ENCODE measurements at regions not wholly inside any gene's neighbourhood (a gene's known extent, or its start where the extent isn't known, plus 50 kb on each side); places are given as distances from the start of the nearest gene placed in this dataset.

GRCh38 chr3:126258670-126259069 is 78.3 kb upstream of the ALDH1L1 start:
- H3K9me3 ChIP-seq (ENCODE audit: low read depth): no peaks in the 10 kb centered on the region
- Mint-ChIP-seq H3K27ac (no peak overlapping the region), H3K9me3 (peaks cover 5% of the 10 kb centered on the region), H3K27me3 (ENCODE audit: insufficient read depth, low read depth) (peaks cover 9% of the 10 kb centered on the region), H3K4me3 (no peak overlapping the region), H3K4me1 (peaks cover 11% of the 10 kb centered on the region), H3K36me3 (no peaks in the 10 kb centered on the region)
- H3K36me3 ChIP-seq: no peaks in the 10 kb centered on the region
- H4K20me1 ChIP-seq (ENCODE audit: low read depth): no peaks in the 10 kb centered on the region
- H3K4me1 ChIP-seq: peaks cover 5% of the 10 kb centered on the region
- H3K79me2 ChIP-seq (ENCODE audit: low read depth): no peaks in the 10 kb centered on the region
- H3K27ac ChIP-seq: no peak overlapping the region
- no peak overlapping the region for H2AFZ ChIP-seq (replicated peaks)
- no peak for DNase-seq (ENCODE audit: low spot score)
- no peak overlapping the region for H3K4me3 ChIP-seq
- H3K9ac ChIP-seq: no peak overlapping the region
- no peak overlapping the region for H3K4me2 ChIP-seq
- H3K27me3 ChIP-seq: no peaks in the 10 kb centered on the region
- TF ChIP-seq CTCF (IDR thresholded peaks at IDR 0.05) (no peak), EZH2phosphoT487 (IDR thresholded peaks at IDR 0.05) (no peak), EZH2 (IDR thresholded peaks at IDR 0.05) (no peak)
- no peaks in the 10 kb centered on the region for H3F3A ChIP-seq (ENCODE audit: low read depth)

- Histone ChIP-seq H2AFZ (replicated peaks) (no peak overlapping the region), H3K4me1 (peaks cover 5% of the 10 kb centered on the region), H3K9me3 (ENCODE audit: low read depth) (no peaks in the 10 kb centered on the region), H3K79me2 (ENCODE audit: low read depth) (no peaks in the 10 kb centered on the region), H3K36me3 (no peaks in the 10 kb centered on the region), H3K9ac (no peak overlapping the region), H4K20me1 (ENCODE audit: low read depth) (no peaks in the 10 kb centered on the region), H3K27me3 (no peaks in the 10 kb centered on the region), H3K4me2 (no peak overlapping the region), H3F3A (ENCODE audit: low read depth) (no peaks in the 10 kb centered on the region), H3K27ac (no peak overlapping the region), H3K4me3 (no peak overlapping the region)
- Mint-ChIP-seq H3K4me3 (no peak overlapping the region), H3K27me3 (ENCODE audit: insufficient read depth, low read depth) (peaks cover 9% of the 10 kb centered on the region), H3K27ac (no peak overlapping the region), H3K9me3 (peaks cover 5% of the 10 kb centered on the region), H3K36me3 (no peaks in the 10 kb centered on the region), H3K4me1 (peaks cover 11% of the 10 kb centered on the region)
- TF ChIP-seq CTCF (IDR thresholded peaks at IDR 0.05): no peak
- no peak for TF ChIP-seq EZH2phosphoT487 (IDR thresholded peaks at IDR 0.05)
- no peak for TF ChIP-seq EZH2 (IDR thresholded peaks at IDR 0.05)
- DNase-seq (ENCODE audit: low spot score): no peak
Observed at GRCh38 chr3:126257984-126258383, 77.6 kb upstream of the ALDH1L1 start.

GRCh38 chr3:126257174-126257573 is 76.8 kb upstream of the ALDH1L1 start:
- H2AFZ ChIP-seq (replicated peaks): no peak overlapping the region
- Mint-ChIP-seq H3K4me3 (no peak overlapping the region), H3K4me1 (peaks cover 11% of the 10 kb centered on the region), H3K27ac (peak overlapping the region; percentile 18), H3K9me3 (peaks cover 5% of the 10 kb centered on the region), H3K27me3 (ENCODE audit: insufficient read depth, low read depth) (peaks cover 4% of the 10 kb centered on the region), H3K36me3 (no peaks in the 10 kb centered on the region)
- TF ChIP-seq EZH2phosphoT487 (IDR thresholded peaks at IDR 0.05) (no peak), EZH2 (IDR thresholded peaks at IDR 0.05) (no peak), CTCF (IDR thresholded peaks at IDR 0.05) (no peak)
- H3K4me2 ChIP-seq: no peak overlapping the region
- H3F3A ChIP-seq (ENCODE audit: low read depth): no peaks in the 10 kb centered on the region
- no peaks in the 10 kb centered on the region for H3K27me3 ChIP-seq
- H3K9ac ChIP-seq: no peak overlapping the region
- H3K36me3 ChIP-seq: no peaks in the 10 kb centered on the region
- H3K79me2 ChIP-seq (ENCODE audit: low read depth): no peaks in the 10 kb centered on the region
- no peak overlapping the region for H3K27ac ChIP-seq
- no peak overlapping the region for H3K4me3 ChIP-seq
- H3K9me3 ChIP-seq (ENCODE audit: low read depth): no peaks in the 10 kb centered on the region
- H4K20me1 ChIP-seq (ENCODE audit: low read depth): no peaks in the 10 kb centered on the region
- H3K4me1 ChIP-seq: peaks cover 9% of the 10 kb centered on the region
- DNase-seq (ENCODE audit: low spot score): no peak
